Stomach (tissue), 8 donors: ENCODE measurements at regions not wholly inside any gene's neighbourhood (a gene's known extent, or its start where the extent isn't known, plus 50 kb on each side); places are given as distances from the start of the nearest gene placed in this dataset.

Source experiments
- DNase-seq, 2 donors: peaks; one replicate each; pipeline versions ENCODE4 v3.0.0 to v3.0.0-alpha.2; 2013 to 2019
- H3K27ac ChIP-seq, 5 donors: fragments of 200-600 bp in 4 of 5; sonication (generic) in 4 of 5; one replicate each; pipeline ENCODE4 v1.5.1; 2013 to 2019; ENCODE audit warnings: mild to moderate bottlenecking in 1 of 5, moderate library complexity in 1 of 5
- H3K27me3 ChIP-seq, 3 donors: fragments of 200-600 bp; sonication (generic); one replicate each; pipeline ENCODE4 v1.5.1; 2017 to 2019; ENCODE audit warnings: mixed run types in 1 of 3
- H3K36me3 ChIP-seq, 4 donors: fragments of 200-600 bp; sonication (generic); 1 replicate in 3 of 4; 2 replicates in 1 of 4; pipeline ENCODE4 v1.5.1; 2016 to 2019
- H3K4me1 ChIP-seq, 4 donors: fragments of 200-600 bp; sonication (generic); one replicate each; pipeline ENCODE4 v1.5.1; 2016 to 2019
- H3K4me3 ChIP-seq, 4 donors: fragments of 200-600 bp; sonication (generic) in 3 of 4; one replicate each; pipeline ENCODE4 v1.5.1; 2016 to 2019; ENCODE audit warnings: mild to moderate bottlenecking in 1 of 4
- H3K9me3 ChIP-seq, 4 donors: fragments of 200-600 bp; sonication (generic); one replicate each; pipeline ENCODE4 v1.5.1; 2016 to 2019
- EP300 ChIP-seq: sonication (generic); formaldehyde crosslinking; IDR thresholded peaks from one replicate; pipeline ENCODE4 v1.6.1; 2017; ENCODE audit warnings: antibody characterized with exemption
- POLR2A ChIP-seq, 4 donors: fragments of 450-650 bp; IDR thresholded peaks; one replicate each; pipeline ENCODE4 v1.6.1; 2016; ENCODE audit warnings: antibody characterized with exemption in 4 of 4, control low read depth in 2 of 4, mild to moderate bottlenecking in 1 of 4, moderate library complexity in 1 of 4
- POLR2AphosphoS5 ChIP-seq, 3 donors: sonication (generic); formaldehyde crosslinking; IDR thresholded peaks; one replicate each; pipeline ENCODE4 v1.6.1; 2016; ENCODE audit warnings: antibody characterized with exemption in 3 of 3
- WGBS, 5 donors: extraction: QIAGEN DNeasy Blood & Tissue Kit in 3 of 5; methylation state at CpG; one replicate each; pipeline versions ENCODE4 v1.1.5 to v1.1.7; 2013 to 2018; 5-methylcytosine and 5-hydroxymethylcytosine counted together
- intact Hi-C: fragments of 100-400 bp; cut with DNase I; formaldehyde crosslinking; loops from one replicate; pipeline ENCODE4 v1.15.1; 2023; ENCODE audit warnings: low total_unique reads
- small RNA-seq, 4 donors: library from RNA; depleted of rRNA; stranded (forward); fragments of <200 nt; gene quantifications; one replicate each; pipeline ENCODE3, GENCODE V24; 2016
- TF ChIP-seq, protein P1 (sequence below), 7 experiments: fragments of 450-650 bp in 4 of 7; fragments of 200-600 bp in 3 of 7; sonication (generic) in 3 of 7; IDR thresholded peaks; one replicate each; pipeline ENCODE4 v1.5.1; 2016 to 2019; ENCODE audit warnings: antibody characterized with exemption in 7 of 7, control low read depth in 2 of 7, mild to moderate bottlenecking in 1 of 7
- donor health status: healthy with polysubstance abuse.
- donor health status: Bipolar disorder and iron deficiency.
- donor health status: healthy.

- 76 to 92% (median 84%) methylated on average over 2 of the region's 2 CpGs for WGBS, 5 donors
- Histone ChIP-seq H3K4me3 (no peak overlapping the region), H3K27me3 (no peaks in the 10 kb centered on the region), H3K4me1 (no peaks in the 10 kb centered on the region), H3K27ac (no peak overlapping the region), H3K9me3 (no peaks in the 10 kb centered on the region), H3K36me3 (no peaks in the 10 kb centered on the region)
- no peak for DNase-seq
- intact Hi-C loops: no loop called here
- no peak for TF ChIP-seq EP300
- TF ChIP-seq, protein P1, sequence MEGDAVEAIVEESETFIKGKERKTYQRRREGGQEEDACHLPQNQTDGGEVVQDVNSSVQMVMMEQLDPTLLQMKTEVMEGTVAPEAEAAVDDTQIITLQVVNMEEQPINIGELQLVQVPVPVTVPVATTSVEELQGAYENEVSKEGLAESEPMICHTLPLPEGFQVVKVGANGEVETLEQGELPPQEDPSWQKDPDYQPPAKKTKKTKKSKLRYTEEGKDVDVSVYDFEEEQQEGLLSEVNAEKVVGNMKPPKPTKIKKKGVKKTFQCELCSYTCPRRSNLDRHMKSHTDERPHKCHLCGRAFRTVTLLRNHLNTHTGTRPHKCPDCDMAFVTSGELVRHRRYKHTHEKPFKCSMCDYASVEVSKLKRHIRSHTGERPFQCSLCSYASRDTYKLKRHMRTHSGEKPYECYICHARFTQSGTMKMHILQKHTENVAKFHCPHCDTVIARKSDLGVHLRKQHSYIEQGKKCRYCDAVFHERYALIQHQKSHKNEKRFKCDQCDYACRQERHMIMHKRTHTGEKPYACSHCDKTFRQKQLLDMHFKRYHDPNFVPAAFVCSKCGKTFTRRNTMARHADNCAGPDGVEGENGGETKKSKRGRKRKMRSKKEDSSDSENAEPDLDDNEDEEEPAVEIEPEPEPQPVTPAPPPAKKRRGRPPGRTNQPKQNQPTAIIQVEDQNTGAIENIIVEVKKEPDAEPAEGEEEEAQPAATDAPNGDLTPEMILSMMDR (IDR thresholded peaks at IDR 0.05): no peak
- TF ChIP-seq POLR2AphosphoS5 (IDR thresholded peaks at IDR 0.05): no peak
- TF ChIP-seq POLR2A (IDR thresholded peaks at IDR 0.05): no peak
Observed at GRCh38 chr1:164910671-164911070, 351.7 kb downstream of the PBX1 start.

GRCh38 chr1:164907666-164908065 lies 348.7 kb downstream of the PBX1 start:
- Histone ChIP-seq H3K27ac (no peak overlapping the region), H3K4me1 (no peaks in the 10 kb centered on the region), H3K36me3 (no peaks in the 10 kb centered on the region), H3K9me3 (no peaks in the 10 kb centered on the region), H3K27me3 (no peaks in the 10 kb centered on the region), H3K4me3 (no peak overlapping the region)
- no peak for DNase-seq
- 44 to 50% (median 46%) methylated on average over 2 of the region's 2 CpGs for WGBS, 5 donors
- TF ChIP-seq, protein P1 (IDR thresholded peaks at IDR 0.05): no peak
- TF ChIP-seq EP300 (no peak), POLR2AphosphoS5 (IDR thresholded peaks at IDR 0.05) (no peak), POLR2A (IDR thresholded peaks at IDR 0.05) (no peak)
- intact Hi-C loops: no loop called here

GRCh38 chr1:164905869-164906268 lies 346.9 kb downstream of the PBX1 start:
- Histone ChIP-seq H3K4me1 (no peaks in the 10 kb centered on the region), H3K27ac (no peak overlapping the region), H3K36me3 (no peaks in the 10 kb centered on the region), H3K4me3 (no peak overlapping the region), H3K27me3 (no peaks in the 10 kb centered on the region), H3K9me3 (no peaks in the 10 kb centered on the region)
- 67 to 76% (median 72%) methylated on average over 9 of the region's 9 CpGs for WGBS, 5 donors
- no peak for DNase-seq
- TF ChIP-seq POLR2AphosphoS5 (IDR thresholded peaks at IDR 0.05): no peak
- no peak for TF ChIP-seq EP300
- TF ChIP-seq, protein P1 (IDR thresholded peaks at IDR 0.05): no peak
- TF ChIP-seq POLR2A (IDR thresholded peaks at IDR 0.05): no peak
- intact Hi-C loops: no loop called here

GRCh38 chr1:164902491-164902890 lies 343.5 kb downstream of the PBX1 start:
- Histone ChIP-seq H3K27me3 (no peaks in the 10 kb centered on the region), H3K9me3 (peaks cover 0 to 5% (median 0%) of the 10 kb centered on the region in 4 donors), H3K4me3 (no peak overlapping the region), H3K4me1 (no peaks in the 10 kb centered on the region), H3K27ac (no peak overlapping the region), H3K36me3 (no peaks in the 10 kb centered on the region)
- intact Hi-C loops: no loop called here
- DNase-seq: no peak
- WGBS, 5 donors: 61 to 78% (median 75%) methylated on average over 2 of the region's 2 CpGs
- no peak for TF ChIP-seq POLR2A (IDR thresholded peaks at IDR 0.05)
- TF ChIP-seq POLR2AphosphoS5 (IDR thresholded peaks at IDR 0.05): no peak
- TF ChIP-seq EP300: no peak
- TF ChIP-seq, protein P1 (IDR thresholded peaks at IDR 0.05): no peak

Small RNA genes in the stretch of these regions (small RNA-seq; reads per million reads assigned to genes)
- 0 reads per million in 4 donors for gene RNU6-755P
